Left lung (tissue), 4 donors: ENCODE measurements at regions not wholly inside any gene's neighbourhood (a gene's known extent, or its start where the extent isn't known, plus 50 kb on each side); places are given as distances from the start of the nearest gene placed in this dataset.

ENCODE experiments used
- ATAC-seq: fragments of 200-7000 bp; cut with Tn5 transposase; one replicate; pipeline ENCODE4 v1.9.1; 2020; ENCODE audit warnings: moderate library complexity
- DNase-seq, 4 donors: peaks; one replicate each; pipeline ENCODE4 v3.0.0-alpha.2; 2013 to 2020
- H3K27ac ChIP-seq, 2 donors: fragments of 200-600 bp; sonication (generic) in 1 of 2; one replicate each; pipeline versions ENCODE4 v1.5.0 to v1.8.0; 2020 to 2021
- H3K27me3 ChIP-seq, 2 donors: fragments of 200-600 bp; sonication (generic) in 1 of 2; one replicate each; pipeline versions ENCODE4 v1.5.0 to v1.8.0; 2020 to 2021
- H3K36me3 ChIP-seq, 2 donors: fragments of 200-600 bp; sonication (generic) in 1 of 2; one replicate each; pipeline versions ENCODE4 v1.5.0 to v1.8.0; 2020 to 2021
- H3K4me1 ChIP-seq, 2 donors: fragments of 200-600 bp; one replicate each; pipeline ENCODE4 v1.8.0; 2021
- H3K4me3 ChIP-seq, 2 donors: fragments of 200-600 bp; sonication (generic) in 1 of 2; one replicate each; pipeline versions ENCODE4 v1.5.0 to v1.8.0; 2020 to 2021; ENCODE audit warnings: mild to moderate bottlenecking in 1 of 2
- H3K9me3 ChIP-seq, 2 donors: fragments of 200-600 bp; sonication (generic) in 1 of 2; one replicate each; pipeline versions ENCODE4 v1.5.0 to v1.8.0; 2020 to 2021
- CTCF ChIP-seq, 2 donors: fragments of 200-600 bp; sonication (generic) in 1 of 2; IDR thresholded peaks; one replicate each; pipeline versions ENCODE4 v1.5.0 to v1.8.0; 2021; ENCODE audit warnings: antibody characterized with exemption in 2 of 2
- intact Hi-C, 2 donors: fragments of 100-400 bp; cut with DNase I; formaldehyde crosslinking; loops; one replicate each; pipeline versions ENCODE4 v1.11.2 to v1.14.2; 2022
- donor health status: DM: no; HTN: yes; CAD: no.
- donor health status: DM: no; HTN: no; CAD: no.

- H3K27ac ChIP-seq, result no peak overlapping the region
- no peak for TF ChIP-seq CTCF (IDR thresholded peaks at IDR 0.05)
- no peaks in the 10 kb centered on the region for H3K27me3 ChIP-seq
- no peaks in the 10 kb centered on the region for H3K36me3 ChIP-seq
- intact Hi-C loops, result no loop called here
- H3K4me1 ChIP-seq, result no peaks in the 10 kb centered on the region
- no peak overlapping the region for H3K4me3 ChIP-seq
- ATAC-seq, result no peak
- no peak for DNase-seq
- no peaks in the 10 kb centered on the region for H3K9me3 ChIP-seq
Measured at GRCh38 chr13:21924958-21925357, 254.1 kb downstream of the FGF9 start.

- Histone ChIP-seq H3K4me1 (no peaks in the 10 kb centered on the region), H3K27me3 (no peaks in the 10 kb centered on the region), H3K36me3 (no peaks in the 10 kb centered on the region), H3K9me3 (no peaks in the 10 kb centered on the region), H3K27ac (no peak overlapping the region), H3K4me3 (no peak overlapping the region)
- no peak for TF ChIP-seq CTCF (IDR thresholded peaks at IDR 0.05)
- DNase-seq (no peak), ATAC-seq (no peak)
- intact Hi-C loops, result no loop called here
Measured at GRCh38 chr13:21925720-21926119, 254.8 kb downstream of the FGF9 start.

GRCh38 chr13:21929400-21929799 lies 258.5 kb downstream of the FGF9 start:
- Histone ChIP-seq H3K9me3 (no peaks in the 10 kb centered on the region), H3K27ac (no peak overlapping the region), H3K4me1 (no peaks in the 10 kb centered on the region), H3K4me3 (no peak overlapping the region), H3K36me3 (no peaks in the 10 kb centered on the region), H3K27me3 (no peaks in the 10 kb centered on the region)
- DNase-seq, result no peak
- ATAC-seq, result no peak
- TF ChIP-seq CTCF (IDR thresholded peaks at IDR 0.05), result no peak
- intact Hi-C loops, result no loop called here

- Histone ChIP-seq H3K9me3 (no peaks in the 10 kb centered on the region), H3K36me3 (no peaks in the 10 kb centered on the region), H3K27ac (no peak overlapping the region), H3K4me3 (no peak overlapping the region), H3K27me3 (no peaks in the 10 kb centered on the region), H3K4me1 (no peaks in the 10 kb centered on the region)
- ATAC-seq, result no peak
- TF ChIP-seq CTCF (IDR thresholded peaks at IDR 0.05), result no peak
- intact Hi-C loops, result no loop called here
- DNase-seq, result no peak
Measured at GRCh38 chr13:21930536-21930935, 259.7 kb downstream of the FGF9 start.

GRCh38 chr13:21932578-21932977 lies 261.7 kb downstream of the FGF9 start:
- intact Hi-C loops, result no loop called here
- Histone ChIP-seq H3K9me3 (no peaks in the 10 kb centered on the region), H3K4me1 (no peaks in the 10 kb centered on the region), H3K27me3 (no peaks in the 10 kb centered on the region), H3K4me3 (no peak overlapping the region), H3K27ac (no peak overlapping the region), H3K36me3 (no peaks in the 10 kb centered on the region)
- no peak for DNase-seq
- peak; percentile 19 for ATAC-seq
- no peak for TF ChIP-seq CTCF (IDR thresholded peaks at IDR 0.05)
